ENCODE measurements at regions not wholly inside any gene's neighbourhood (a gene's known extent, or its start where the extent isn't known, plus 50 kb on each side); places are given as distances from the start of the nearest gene placed in this dataset.

DNA sequence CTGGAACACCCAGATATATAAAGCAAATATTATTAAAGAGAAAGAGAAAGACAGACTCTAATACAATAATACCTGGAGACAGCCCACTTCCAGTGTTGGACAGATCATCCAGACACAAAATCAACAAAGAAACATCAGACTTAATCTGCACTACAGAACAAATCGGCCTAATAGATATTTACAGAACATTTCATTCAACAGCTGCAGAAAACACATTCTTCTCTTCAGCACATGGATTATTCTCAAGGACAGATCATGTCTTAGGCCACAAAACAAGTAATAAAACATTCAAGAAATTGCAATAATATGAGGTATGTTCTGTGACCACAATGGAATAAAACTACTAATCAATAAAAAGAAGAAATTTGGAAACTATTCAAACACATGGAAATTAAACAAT, 398.3 kb upstream of the DUSP10 start:
- Histone ChIP-seq H3K27ac (no peak overlapping the region), H2AFZ (no peak overlapping the region), H3K4me1 (no peaks in the 10 kb centered on the region), H3K79me2 (no peaks in the 10 kb centered on the region), H3K27me3 (ENCODE audit: control insufficient read depth, insufficient read depth, low read length) (no peaks in the 10 kb centered on the region), H3K36me3 (ENCODE audit: control insufficient read depth, insufficient read depth, low read length) (no peaks in the 10 kb centered on the region), H3K4me3 (ENCODE audit: low read depth, low read length) (no peak overlapping the region), H3K4me2 (ENCODE audit: low read length) (no peak overlapping the region), H3K9ac (no peak overlapping the region), H3K9me3 (ENCODE audit: control insufficient read depth, low read length) (no peaks in the 10 kb centered on the region)
- TF ChIP-seq, protein P1, sequence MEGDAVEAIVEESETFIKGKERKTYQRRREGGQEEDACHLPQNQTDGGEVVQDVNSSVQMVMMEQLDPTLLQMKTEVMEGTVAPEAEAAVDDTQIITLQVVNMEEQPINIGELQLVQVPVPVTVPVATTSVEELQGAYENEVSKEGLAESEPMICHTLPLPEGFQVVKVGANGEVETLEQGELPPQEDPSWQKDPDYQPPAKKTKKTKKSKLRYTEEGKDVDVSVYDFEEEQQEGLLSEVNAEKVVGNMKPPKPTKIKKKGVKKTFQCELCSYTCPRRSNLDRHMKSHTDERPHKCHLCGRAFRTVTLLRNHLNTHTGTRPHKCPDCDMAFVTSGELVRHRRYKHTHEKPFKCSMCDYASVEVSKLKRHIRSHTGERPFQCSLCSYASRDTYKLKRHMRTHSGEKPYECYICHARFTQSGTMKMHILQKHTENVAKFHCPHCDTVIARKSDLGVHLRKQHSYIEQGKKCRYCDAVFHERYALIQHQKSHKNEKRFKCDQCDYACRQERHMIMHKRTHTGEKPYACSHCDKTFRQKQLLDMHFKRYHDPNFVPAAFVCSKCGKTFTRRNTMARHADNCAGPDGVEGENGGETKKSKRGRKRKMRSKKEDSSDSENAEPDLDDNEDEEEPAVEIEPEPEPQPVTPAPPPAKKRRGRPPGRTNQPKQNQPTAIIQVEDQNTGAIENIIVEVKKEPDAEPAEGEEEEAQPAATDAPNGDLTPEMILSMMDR (IDR thresholded peaks at IDR 0.05) = no peak

DNA sequence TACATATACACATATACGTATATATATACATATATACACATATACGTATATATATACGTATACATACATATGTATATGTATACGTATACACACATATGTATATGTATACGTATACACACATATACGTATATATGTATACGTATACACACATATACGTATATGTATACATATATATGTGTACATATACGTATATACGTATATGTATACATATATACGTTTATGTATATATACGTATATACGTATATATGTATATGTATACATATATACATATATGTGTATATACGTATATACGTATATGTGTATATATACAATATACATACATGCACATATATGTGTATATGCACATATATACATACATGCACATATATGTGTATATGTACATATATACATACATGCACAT, 396.2 kb upstream of the DUSP10 start:
- H3K9ac ChIP-seq = no peak overlapping the region
- H2AFZ ChIP-seq = no peak overlapping the region
- H3K4me1 ChIP-seq = no peaks in the 10 kb centered on the region
- H3K36me3 ChIP-seq (ENCODE audit: control insufficient read depth, insufficient read depth, low read length) = no peaks in the 10 kb centered on the region
- H3K27me3 ChIP-seq (ENCODE audit: control insufficient read depth, insufficient read depth, low read length) = no peaks in the 10 kb centered on the region
- no peak overlapping the region for H3K4me3 ChIP-seq (ENCODE audit: low read depth, low read length)
- H3K27ac ChIP-seq = no peak overlapping the region
- no peak overlapping the region for H3K4me2 ChIP-seq (ENCODE audit: low read length)
- TF ChIP-seq, protein P1 (IDR thresholded peaks at IDR 0.05) = no peak
- H3K79me2 ChIP-seq = no peaks in the 10 kb centered on the region
- no peaks in the 10 kb centered on the region for H3K9me3 ChIP-seq (ENCODE audit: control insufficient read depth, low read length)

DNA sequence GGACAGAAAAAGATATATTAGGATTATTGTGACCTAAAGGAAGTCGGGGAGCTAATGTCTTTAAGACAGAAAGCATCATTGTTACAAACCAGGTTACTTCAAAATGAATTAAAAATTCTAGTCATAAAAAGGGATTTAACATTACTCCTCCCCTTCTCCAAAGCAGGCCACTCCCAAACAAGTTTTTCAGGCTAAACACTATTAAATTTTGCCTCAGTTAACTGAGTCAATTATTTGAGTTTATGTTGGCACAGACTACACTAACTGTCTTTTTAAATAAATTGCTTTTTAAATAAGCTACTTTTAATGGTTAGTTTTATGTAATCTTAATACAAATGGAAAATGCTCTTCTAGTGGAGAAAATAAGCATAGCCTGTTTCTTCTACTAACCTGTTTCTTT, 395.0 kb upstream of the DUSP10 start:
- H3K9me3 ChIP-seq (ENCODE audit: control insufficient read depth, low read length) = no peaks in the 10 kb centered on the region
- no peak overlapping the region for H2AFZ ChIP-seq
- H3K36me3 ChIP-seq (ENCODE audit: control insufficient read depth, insufficient read depth, low read length) = no peaks in the 10 kb centered on the region
- TF ChIP-seq, protein P1 (IDR thresholded peaks at IDR 0.05) = no peak
- H3K9ac ChIP-seq = no peak overlapping the region
- no peaks in the 10 kb centered on the region for H3K27me3 ChIP-seq (ENCODE audit: control insufficient read depth, insufficient read depth, low read length)
- no peak overlapping the region for H3K4me3 ChIP-seq (ENCODE audit: low read depth, low read length)
- no peaks in the 10 kb centered on the region for H3K4me1 ChIP-seq
- H3K4me2 ChIP-seq (ENCODE audit: low read length) = no peak overlapping the region
- no peaks in the 10 kb centered on the region for H3K79me2 ChIP-seq
- no peak overlapping the region for H3K27ac ChIP-seq

DNA sequence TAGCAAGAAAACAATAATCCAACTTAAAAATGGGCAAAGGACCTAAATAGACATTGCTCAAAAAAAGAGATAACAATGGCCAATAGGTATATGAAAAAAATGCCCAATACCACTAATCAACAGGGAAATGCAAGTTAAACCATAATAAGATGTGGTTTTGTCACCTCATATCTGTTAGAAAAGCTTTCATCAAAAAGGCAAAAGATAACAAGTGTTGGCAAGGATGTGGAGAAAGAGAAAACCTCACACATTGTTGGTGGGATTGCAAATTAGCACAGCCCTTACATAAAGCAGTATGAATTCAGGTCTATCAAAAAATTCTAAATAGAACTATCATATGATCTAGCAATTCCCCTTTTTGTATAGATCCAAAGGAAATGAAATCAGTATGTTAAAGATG, 387.2 kb upstream of the DUSP10 start:
- Histone ChIP-seq H3K27ac (no peak overlapping the region), H3K4me1 (no peaks in the 10 kb centered on the region), H3K9ac (no peak overlapping the region), H3K9me3 (ENCODE audit: control insufficient read depth, low read length) (no peaks in the 10 kb centered on the region), H3K79me2 (no peaks in the 10 kb centered on the region), H3K4me3 (ENCODE audit: low read depth, low read length) (no peak overlapping the region), H3K4me2 (ENCODE audit: low read length) (no peak overlapping the region), H2AFZ (no peak overlapping the region), H3K27me3 (ENCODE audit: control insufficient read depth, insufficient read depth, low read length) (no peaks in the 10 kb centered on the region), H3K36me3 (ENCODE audit: control insufficient read depth, insufficient read depth, low read length) (no peaks in the 10 kb centered on the region)
- TF ChIP-seq, protein P1 (IDR thresholded peaks at IDR 0.05) = no peak

DNA sequence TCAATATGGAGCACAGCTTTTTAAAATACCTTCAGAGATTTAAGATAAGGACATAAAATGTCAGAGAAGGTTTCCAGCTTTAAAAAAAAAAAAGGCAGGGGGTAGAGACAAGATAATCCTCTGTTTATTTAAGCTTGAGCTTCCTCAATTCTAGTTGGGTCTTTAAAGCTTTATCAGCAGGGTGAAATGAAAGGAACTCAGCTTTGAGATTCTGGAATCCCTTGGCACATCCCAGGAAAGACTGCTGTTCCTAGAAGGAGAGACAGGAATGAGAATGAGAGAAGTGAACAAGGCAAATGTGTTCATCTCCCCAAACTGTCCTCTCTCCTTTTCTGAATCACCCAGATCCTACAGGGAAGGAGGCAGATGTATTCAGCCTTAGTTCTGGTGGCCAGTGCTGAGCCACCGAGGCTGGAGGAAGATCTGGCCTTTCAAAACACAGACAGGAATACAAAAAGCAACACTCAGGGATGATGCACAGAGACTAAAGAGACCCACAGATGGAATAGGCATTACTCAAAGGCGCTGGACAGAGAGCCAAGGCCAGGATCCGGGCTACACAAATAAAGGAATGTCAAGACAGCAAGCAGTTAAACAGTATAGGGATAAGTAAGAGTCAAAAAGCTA, 385.8 kb upstream of the DUSP10 start:
- TF ChIP-seq, protein P1 (IDR thresholded peaks at IDR 0.05) = no peak
- no peak overlapping the region for H3K4me3 ChIP-seq (ENCODE audit: low read depth, low read length)
- H3K27ac ChIP-seq = no peak overlapping the region
- H2AFZ ChIP-seq = no peak overlapping the region
- H3K9me3 ChIP-seq (ENCODE audit: control insufficient read depth, low read length) = no peaks in the 10 kb centered on the region
- H3K79me2 ChIP-seq = no peaks in the 10 kb centered on the region
- H3K4me2 ChIP-seq (ENCODE audit: low read length) = no peak overlapping the region
- no peak overlapping the region for H3K9ac ChIP-seq
- no peaks in the 10 kb centered on the region for H3K36me3 ChIP-seq (ENCODE audit: control insufficient read depth, insufficient read depth, low read length)
- H3K4me1 ChIP-seq = no peaks in the 10 kb centered on the region
- no peaks in the 10 kb centered on the region for H3K27me3 ChIP-seq (ENCODE audit: control insufficient read depth, insufficient read depth, low read length)
